GM13977 (cell line): ENCODE measurements at regions not wholly inside any gene's neighbourhood (a gene's known extent, or its start where the extent isn't known, plus 50 kb on each side); places are given as distances from the start of the nearest gene placed in this dataset.

Source experiments
- DNase-seq: peaks from one replicate; pipeline ENCODE4 v3.0.0; 2012; ENCODE audit warnings: low spot score
- in situ Hi-C: fragments of 300-500 bp; cut with MboI; formaldehyde crosslinking; loops from one replicate; pipeline ENCODE4 v1.12.0; 2022; ENCODE audit warnings: low sequenced_read_pairs, low pct_unique_long_range_greater_than_20kb, mixed read lengths, inconsistent platforms; ENCODE audit not compliant: unreplicated experiment
- TF ChIP-seq, protein P1 (sequence below): IDR thresholded peaks from 2 replicates; pipeline ENCODE4 v1.5.1; 2012; ENCODE audit warnings: mild to moderate bottlenecking, control low read depth; ENCODE audit not compliant: insufficient read depth; ENCODE audit errors: extremely low read depth, missing control alignments

DNA sequence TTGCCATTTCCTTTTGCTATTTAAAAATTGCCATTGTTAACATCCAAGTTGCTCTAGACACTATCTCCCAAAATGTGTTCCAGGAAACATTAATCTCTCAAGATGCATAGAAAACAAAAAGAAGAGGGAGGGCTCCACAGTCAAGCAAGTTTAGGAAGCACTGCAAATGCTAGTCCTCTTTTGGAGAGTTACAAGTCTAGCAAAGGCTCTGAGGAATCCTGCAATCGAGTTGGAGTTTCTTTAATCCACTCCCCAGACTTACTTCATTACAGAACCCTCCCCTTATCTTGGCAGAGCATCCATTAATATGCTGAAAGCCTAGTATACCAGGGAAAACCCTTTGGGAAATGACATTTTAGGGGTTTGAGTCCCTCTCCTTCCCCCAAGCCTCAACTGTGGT lies 147.9 kb downstream of the SYF2 start:
- DNase-seq, result no peak
- TF ChIP-seq, protein P1, sequence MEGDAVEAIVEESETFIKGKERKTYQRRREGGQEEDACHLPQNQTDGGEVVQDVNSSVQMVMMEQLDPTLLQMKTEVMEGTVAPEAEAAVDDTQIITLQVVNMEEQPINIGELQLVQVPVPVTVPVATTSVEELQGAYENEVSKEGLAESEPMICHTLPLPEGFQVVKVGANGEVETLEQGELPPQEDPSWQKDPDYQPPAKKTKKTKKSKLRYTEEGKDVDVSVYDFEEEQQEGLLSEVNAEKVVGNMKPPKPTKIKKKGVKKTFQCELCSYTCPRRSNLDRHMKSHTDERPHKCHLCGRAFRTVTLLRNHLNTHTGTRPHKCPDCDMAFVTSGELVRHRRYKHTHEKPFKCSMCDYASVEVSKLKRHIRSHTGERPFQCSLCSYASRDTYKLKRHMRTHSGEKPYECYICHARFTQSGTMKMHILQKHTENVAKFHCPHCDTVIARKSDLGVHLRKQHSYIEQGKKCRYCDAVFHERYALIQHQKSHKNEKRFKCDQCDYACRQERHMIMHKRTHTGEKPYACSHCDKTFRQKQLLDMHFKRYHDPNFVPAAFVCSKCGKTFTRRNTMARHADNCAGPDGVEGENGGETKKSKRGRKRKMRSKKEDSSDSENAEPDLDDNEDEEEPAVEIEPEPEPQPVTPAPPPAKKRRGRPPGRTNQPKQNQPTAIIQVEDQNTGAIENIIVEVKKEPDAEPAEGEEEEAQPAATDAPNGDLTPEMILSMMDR, result no peak
- in situ Hi-C loops, result no loop called here

DNA sequence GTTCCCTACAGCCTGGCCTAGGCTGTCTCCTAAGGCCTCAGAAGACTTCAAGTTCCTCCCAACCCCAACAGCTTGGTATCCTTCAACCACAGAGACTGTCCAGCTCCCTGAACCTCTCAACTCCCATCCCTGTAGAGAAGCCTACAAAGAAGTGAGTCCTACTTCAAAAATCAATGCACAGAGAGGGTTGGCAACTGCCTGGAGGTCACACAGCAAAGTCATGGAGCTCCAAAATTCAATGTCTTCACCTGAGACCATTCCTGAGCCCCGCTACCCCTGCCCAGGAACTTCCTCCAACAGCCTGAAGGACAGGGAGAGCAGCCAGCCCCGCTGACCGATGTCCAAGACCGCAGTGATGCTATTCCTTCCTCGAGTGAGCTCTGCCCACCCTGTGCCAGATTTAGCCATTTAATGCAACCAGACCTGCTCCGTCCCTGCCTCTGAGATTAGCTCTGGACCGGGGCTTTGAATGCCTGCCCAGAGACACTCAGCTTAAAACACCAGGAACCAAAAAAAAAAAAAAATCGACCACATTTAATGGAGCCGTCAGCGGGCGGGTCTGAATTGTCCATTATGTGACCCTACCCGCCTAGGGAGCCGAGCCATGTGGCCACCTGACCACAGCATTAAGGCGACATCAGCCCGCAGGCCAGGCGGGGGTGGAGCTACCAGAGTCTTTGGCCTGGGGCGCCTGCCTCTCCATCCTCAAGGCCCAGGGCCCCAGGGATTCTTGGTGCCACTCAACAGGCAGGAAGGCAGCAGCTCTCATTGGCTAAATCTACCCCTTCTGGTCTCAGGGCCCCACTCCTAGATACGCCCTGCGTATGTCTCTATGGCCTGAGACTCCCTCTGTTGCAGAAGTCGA lies 148.6 kb downstream of the SYF2 start:
- no peak for DNase-seq
- in situ Hi-C loops, result no loop called here
- TF ChIP-seq, protein P1, result no peak

DNA sequence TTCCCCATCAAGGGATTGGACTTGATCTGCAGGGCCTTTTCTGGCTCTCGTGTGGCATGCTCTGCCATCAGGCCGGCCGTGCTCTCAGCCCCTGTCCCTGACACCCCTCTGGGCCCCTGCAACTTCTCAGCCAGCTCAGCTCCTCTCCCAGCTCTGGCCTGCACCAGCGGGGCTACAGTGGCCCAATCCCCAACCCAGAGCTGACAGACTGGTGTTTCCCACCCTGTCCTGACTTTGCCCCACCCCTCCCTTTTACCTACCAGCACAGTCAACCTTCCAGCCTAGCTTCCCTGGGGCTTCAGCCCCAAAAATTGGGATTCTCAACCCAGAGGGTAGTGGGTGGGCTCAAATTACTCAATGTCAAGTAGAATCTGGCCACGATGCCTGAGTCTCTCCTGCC lies 149.3 kb downstream of the SYF2 start:
- in situ Hi-C loops, result no loop called here
- TF ChIP-seq, protein P1, result no peak
- no peak for DNase-seq

DNA sequence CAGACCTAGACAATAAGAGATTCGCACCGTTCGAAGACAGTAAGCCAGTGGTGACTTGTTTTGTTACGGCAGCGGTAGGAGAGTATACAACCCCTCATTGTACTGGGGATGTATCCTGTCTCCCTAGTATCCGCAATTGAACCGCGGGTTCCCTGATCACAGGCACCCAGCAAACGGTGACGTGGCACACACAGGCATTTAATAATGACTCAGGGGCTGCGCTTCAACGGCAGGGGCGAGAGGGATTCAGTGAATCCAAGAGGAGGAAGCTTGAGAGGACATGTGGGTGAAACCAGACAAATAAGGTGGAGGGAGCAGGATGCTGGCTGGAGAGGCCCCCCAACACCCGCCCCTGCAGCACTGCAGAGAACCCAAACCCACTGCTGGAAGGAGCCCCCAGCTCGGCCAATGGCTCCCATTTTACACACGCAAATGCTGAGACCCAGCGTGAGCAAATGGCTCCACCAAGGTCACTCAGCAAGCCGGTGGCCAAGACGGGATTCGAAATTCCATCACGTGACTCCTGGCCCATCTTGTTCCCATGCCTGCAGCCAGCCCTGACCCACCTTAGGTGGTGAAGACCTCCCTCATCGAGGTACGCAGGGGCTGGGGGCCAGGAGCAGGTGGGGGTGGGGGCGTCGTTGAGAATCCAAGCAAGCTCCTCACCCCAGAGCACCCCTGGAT lies 149.9 kb downstream of the SYF2 start:
- TF ChIP-seq, protein P1, result no peak
- no peak for DNase-seq
- in situ Hi-C loops, result no loop called here

DNA sequence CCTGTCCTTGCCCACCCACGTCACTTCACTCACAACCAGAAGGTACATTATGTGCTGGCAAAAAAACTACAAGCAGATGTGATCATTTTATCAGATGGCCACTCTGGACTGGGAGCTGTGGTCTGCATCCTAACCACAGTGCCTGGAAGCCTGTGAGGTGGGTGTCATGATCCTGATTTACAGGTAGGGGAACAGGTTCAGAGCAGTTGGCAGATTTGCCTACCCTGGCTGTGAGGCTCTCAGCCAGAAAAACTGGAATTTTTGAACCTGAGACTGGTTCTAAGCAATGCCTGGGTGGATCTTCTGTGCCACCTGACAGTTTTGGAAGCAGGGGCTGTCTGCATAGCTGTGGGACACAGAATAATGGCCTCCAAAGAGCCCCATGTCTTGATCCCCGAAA lies 150.8 kb downstream of the SYF2 start:
- in situ Hi-C loops, result no loop called here
- no peak for DNase-seq
- TF ChIP-seq, protein P1, result no peak

DNA sequence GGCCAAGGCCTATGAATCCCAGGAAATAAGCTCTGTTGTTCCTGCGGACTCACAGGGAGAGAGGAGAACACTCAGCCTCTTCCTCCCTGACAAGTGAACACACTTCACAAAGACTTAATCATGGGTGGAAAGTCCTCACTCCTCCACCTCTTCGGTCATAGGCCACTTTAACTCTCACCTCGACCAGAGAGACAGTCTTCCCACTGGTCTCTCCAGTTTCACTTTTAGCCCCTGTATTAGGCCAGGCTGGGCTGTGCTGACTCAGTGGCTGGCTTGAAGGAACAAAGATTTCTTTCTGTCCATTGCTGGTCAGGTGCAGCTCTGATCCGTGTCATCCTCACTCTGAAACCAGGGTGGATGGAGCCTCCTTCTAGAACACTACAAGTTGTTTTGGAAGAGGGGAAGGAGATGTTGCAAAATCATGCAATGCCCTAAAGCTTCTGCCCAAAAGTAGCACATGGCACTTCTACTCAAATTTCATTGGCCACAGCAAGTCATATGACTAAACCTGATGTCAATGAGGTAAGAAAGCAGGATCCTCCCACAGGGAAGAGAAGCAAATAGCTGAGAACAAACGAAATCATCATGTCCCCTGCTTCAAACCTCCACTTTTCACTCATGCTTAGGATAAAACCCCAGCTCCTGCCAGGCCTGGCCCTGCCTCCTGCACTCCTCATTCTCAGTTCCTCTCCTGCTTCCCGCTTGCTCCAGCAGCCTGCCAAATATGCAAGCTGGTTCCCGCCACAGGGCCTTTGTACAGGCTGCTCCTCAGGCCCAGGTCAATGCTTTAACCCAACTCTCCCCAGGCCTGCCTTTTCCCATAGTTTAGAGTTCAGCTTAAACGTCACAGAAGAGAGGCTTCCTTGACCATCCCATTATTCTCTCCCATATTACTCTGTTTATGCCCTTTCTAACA lies 150.5 kb upstream of the RUNX3 start:
- in situ Hi-C loops, result no loop called here

More for the DNA sequence above, 150.5 kb upstream of the RUNX3 start:
- DNase-seq, result no peak
- TF ChIP-seq, protein P1, result no peak
